ENCODE measurements at regions not wholly inside any gene's neighbourhood (a gene's known extent, or its start where the extent isn't known, plus 50 kb on each side); places are given as distances from the start of the nearest gene placed in this dataset.

- CTCF ChIA-PET: interaction anchor here (1.0 to 1.3 kb wide), 3 partner anchors 39 to 77 kb away, joined by 3 to 4 read pairs (median 3); no protein-coding TSS in a partner anchor
- peaks cover 85% of the 10 kb centered on the region for H3K4me1 Mint-ChIP-seq (ENCODE audit: low read depth)
- peak overlapping the region; percentile 54 for H3K4me3 Mint-ChIP-seq
- ATAC-seq (peak; percentile 16), DNase-seq (no peak)
- no peaks in the 10 kb centered on the region for H3K9me3 Mint-ChIP-seq (ENCODE audit: insufficient read depth)
- POLR2A ChIA-PET: interaction anchor here (1.2 kb wide), 1 partner anchor 34 kb away, joined by 3 read pairs; no protein-coding TSS in a partner anchor
- H3K27ac Mint-ChIP-seq: peak overlapping the region; percentile 77
- H3K27me3 Mint-ChIP-seq (ENCODE audit: low read depth): no peaks in the 10 kb centered on the region
- no peaks in the 10 kb centered on the region for H3K36me3 Mint-ChIP-seq (ENCODE audit: low read depth)
Measured at GRCh38 chr20:50386641-50386960, 123.6 kb upstream of the PTPN1 start.

GRCh38 chr20:50387218-50387995 is 122.8 kb upstream of the PTPN1 start:
- peak overlapping the region; percentile 58 for H3K27ac Mint-ChIP-seq
- H3K9me3 Mint-ChIP-seq (ENCODE audit: insufficient read depth): no peaks in the 10 kb centered on the region
- peak overlapping the region; percentile 20 for H3K4me3 Mint-ChIP-seq
- DNase-seq: no peak
- ChIA-PET CTCF (interaction anchor here (0.8 to 1.6 kb wide), 4 partner anchors 12 to 200 kb away, joined by 3 to 4 read pairs (median 4); no protein-coding TSS in a partner anchor), POLR2A (interaction anchor here (1.2 kb wide), 1 partner anchor 34 kb away, joined by 3 read pairs; no protein-coding TSS in a partner anchor)
- ATAC-seq: no peak
- no peaks in the 10 kb centered on the region for H3K27me3 Mint-ChIP-seq (ENCODE audit: low read depth)
- H3K4me1 Mint-ChIP-seq (ENCODE audit: low read depth): peaks cover 85% of the 10 kb centered on the region
- H3K36me3 Mint-ChIP-seq (ENCODE audit: low read depth): no peaks in the 10 kb centered on the region

- ChIA-PET POLR2A (no interaction called here), CTCF (interaction anchor here (0.8 to 1.6 kb wide), 2 partner anchors 13 to 200 kb away, joined by 3 to 4 read pairs; no protein-coding TSS in a partner anchor)
- H3K9me3 Mint-ChIP-seq (ENCODE audit: insufficient read depth): no peaks in the 10 kb centered on the region
- H3K36me3 Mint-ChIP-seq (ENCODE audit: low read depth): no peaks in the 10 kb centered on the region
- H3K27ac Mint-ChIP-seq: no peak overlapping the region
- H3K4me3 Mint-ChIP-seq: no peak overlapping the region
- H3K4me1 Mint-ChIP-seq (ENCODE audit: low read depth): peaks cover 81% of the 10 kb centered on the region
- no peaks in the 10 kb centered on the region for H3K27me3 Mint-ChIP-seq (ENCODE audit: low read depth)
- no peak for ATAC-seq
- DNase-seq: no peak
Measured at GRCh38 chr20:50387996-50388332, 122.2 kb upstream of the PTPN1 start.

GRCh38 chr20:50388733-50389437 is 121.3 kb upstream of the PTPN1 start:
- Mint-ChIP-seq H3K4me3 (no peak overlapping the region), H3K27ac (no peak overlapping the region), H3K27me3 (ENCODE audit: low read depth) (no peaks in the 10 kb centered on the region), H3K9me3 (ENCODE audit: insufficient read depth) (no peaks in the 10 kb centered on the region), H3K4me1 (ENCODE audit: low read depth) (peaks cover 73% of the 10 kb centered on the region), H3K36me3 (ENCODE audit: low read depth) (no peaks in the 10 kb centered on the region)
- DNase-seq (no peak), ATAC-seq (no peak)
- POLR2A ChIA-PET: no interaction called here
- CTCF ChIA-PET: interaction anchor here (1.6 kb wide), 1 partner anchor 201 kb away, joined by 4 read pairs; no protein-coding TSS in a partner anchor

DNA sequence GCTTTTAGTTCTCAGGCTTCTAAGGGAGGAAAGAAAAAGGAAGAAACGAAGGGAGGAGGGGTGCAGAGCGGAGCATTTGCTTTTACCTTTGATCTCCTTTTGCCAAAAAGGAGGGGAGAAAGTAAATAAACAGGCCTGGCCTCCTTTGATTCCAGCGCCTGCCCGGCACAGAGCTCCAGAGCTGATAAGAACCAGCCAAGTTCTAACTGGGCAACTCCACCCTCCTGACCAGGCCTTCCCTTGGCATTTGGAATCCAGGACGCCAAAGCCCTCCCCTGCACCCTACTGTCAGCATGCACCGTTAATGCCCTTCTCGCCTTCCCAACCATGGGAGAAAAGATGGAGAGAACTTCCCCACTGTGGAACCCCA is 120.8 kb upstream of the PTPN1 start:
- no peaks in the 10 kb centered on the region for H3K27me3 Mint-ChIP-seq (ENCODE audit: low read depth)
- ChIA-PET CTCF (no interaction called here), POLR2A (no interaction called here)
- H3K27ac Mint-ChIP-seq: no peak overlapping the region
- ATAC-seq: no peak
- no peaks in the 10 kb centered on the region for H3K9me3 Mint-ChIP-seq (ENCODE audit: insufficient read depth)
- H3K36me3 Mint-ChIP-seq (ENCODE audit: low read depth): no peaks in the 10 kb centered on the region
- no peak for DNase-seq
- H3K4me3 Mint-ChIP-seq: no peak overlapping the region
- peaks cover 68% of the 10 kb centered on the region for H3K4me1 Mint-ChIP-seq (ENCODE audit: low read depth)

DNA sequence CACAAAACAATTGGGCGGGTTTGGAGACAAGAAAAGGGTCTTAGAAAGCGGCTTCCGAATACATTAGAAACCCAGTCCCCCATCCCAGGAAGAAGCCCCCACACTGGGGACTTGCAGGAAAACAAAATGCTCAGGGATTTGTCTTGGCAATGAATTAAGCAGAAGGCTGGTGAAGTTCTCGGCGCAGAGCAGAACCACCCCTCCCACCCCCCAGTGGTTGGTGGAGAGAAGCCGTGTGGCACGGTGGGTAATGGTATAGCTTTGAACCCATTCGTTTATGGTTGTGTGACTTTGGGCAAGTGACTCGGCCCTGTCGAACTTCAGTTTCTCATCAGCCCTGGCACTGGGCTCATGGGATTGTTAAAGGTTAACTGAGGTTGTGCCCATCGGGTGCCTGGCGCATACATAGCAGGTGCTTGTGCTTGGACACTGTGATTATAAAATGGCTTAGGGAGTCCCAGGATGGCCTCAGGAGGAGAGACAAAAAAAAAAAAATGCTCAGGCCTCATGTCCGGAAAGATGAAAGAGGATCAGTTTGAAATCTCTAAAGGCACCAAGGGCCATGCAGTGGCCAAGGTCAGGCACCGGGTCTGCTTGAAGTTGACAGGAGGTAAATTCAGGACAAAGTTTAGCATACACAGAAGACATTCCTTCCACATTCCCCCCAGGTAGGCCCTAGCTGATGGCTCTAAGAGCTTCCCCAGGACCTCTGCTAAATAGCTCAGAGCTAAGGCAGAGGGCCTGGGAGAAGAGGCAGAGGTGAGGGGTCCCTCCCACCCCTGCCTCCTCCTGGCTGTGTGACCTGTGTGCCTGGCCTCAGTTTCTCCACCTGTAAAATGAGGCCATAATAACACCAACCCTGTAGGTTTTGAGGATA is 120.1 kb upstream of the PTPN1 start:
- peak overlapping the region; percentile 32 for H3K27ac Mint-ChIP-seq
- H3K27me3 Mint-ChIP-seq (ENCODE audit: low read depth): no peaks in the 10 kb centered on the region
- ChIA-PET POLR2A (no interaction called here), CTCF (no interaction called here)
- ATAC-seq: no peak
- no peaks in the 10 kb centered on the region for H3K36me3 Mint-ChIP-seq (ENCODE audit: low read depth)
- DNase-seq: no peak
- peaks cover 62% of the 10 kb centered on the region for H3K4me1 Mint-ChIP-seq (ENCODE audit: low read depth)
- no peaks in the 10 kb centered on the region for H3K9me3 Mint-ChIP-seq (ENCODE audit: insufficient read depth)
- no peak overlapping the region for H3K4me3 Mint-ChIP-seq

- ChIA-PET CTCF (interaction anchor here (1.3 kb wide), 1 partner anchor 76 kb away, joined by 3 read pairs; no protein-coding TSS in a partner anchor), POLR2A (no interaction called here)
- ATAC-seq: no peak
- no peak overlapping the region for H3K4me3 Mint-ChIP-seq
- no peaks in the 10 kb centered on the region for H3K9me3 Mint-ChIP-seq (ENCODE audit: insufficient read depth)
- H3K36me3 Mint-ChIP-seq (ENCODE audit: low read depth): no peaks in the 10 kb centered on the region
- H3K4me1 Mint-ChIP-seq (ENCODE audit: low read depth): peaks cover 54% of the 10 kb centered on the region
- H3K27ac Mint-ChIP-seq: no peak overlapping the region
- no peak for DNase-seq
- no peaks in the 10 kb centered on the region for H3K27me3 Mint-ChIP-seq (ENCODE audit: low read depth)
Measured at GRCh38 chr20:50390685-50391443, 119.3 kb upstream of the PTPN1 start.

- CTCF ChIA-PET: interaction anchor here (1.3 kb wide), 1 partner anchor 75 kb away, joined by 3 read pairs; no protein-coding TSS in a partner anchor
- POLR2A ChIA-PET: no interaction called here
- H3K4me3 Mint-ChIP-seq: no peak overlapping the region
- H3K9me3 Mint-ChIP-seq (ENCODE audit: insufficient read depth): no peaks in the 10 kb centered on the region
- no peak overlapping the region for H3K27ac Mint-ChIP-seq
- no peaks in the 10 kb centered on the region for H3K36me3 Mint-ChIP-seq (ENCODE audit: low read depth)
- H3K27me3 Mint-ChIP-seq (ENCODE audit: low read depth): no peaks in the 10 kb centered on the region
- no peak for DNase-seq
- ATAC-seq: no peak
- H3K4me1 Mint-ChIP-seq (ENCODE audit: low read depth): peaks cover 47% of the 10 kb centered on the region
Measured at GRCh38 chr20:50391444-50392137, 118.6 kb upstream of the PTPN1 start.

DNA sequence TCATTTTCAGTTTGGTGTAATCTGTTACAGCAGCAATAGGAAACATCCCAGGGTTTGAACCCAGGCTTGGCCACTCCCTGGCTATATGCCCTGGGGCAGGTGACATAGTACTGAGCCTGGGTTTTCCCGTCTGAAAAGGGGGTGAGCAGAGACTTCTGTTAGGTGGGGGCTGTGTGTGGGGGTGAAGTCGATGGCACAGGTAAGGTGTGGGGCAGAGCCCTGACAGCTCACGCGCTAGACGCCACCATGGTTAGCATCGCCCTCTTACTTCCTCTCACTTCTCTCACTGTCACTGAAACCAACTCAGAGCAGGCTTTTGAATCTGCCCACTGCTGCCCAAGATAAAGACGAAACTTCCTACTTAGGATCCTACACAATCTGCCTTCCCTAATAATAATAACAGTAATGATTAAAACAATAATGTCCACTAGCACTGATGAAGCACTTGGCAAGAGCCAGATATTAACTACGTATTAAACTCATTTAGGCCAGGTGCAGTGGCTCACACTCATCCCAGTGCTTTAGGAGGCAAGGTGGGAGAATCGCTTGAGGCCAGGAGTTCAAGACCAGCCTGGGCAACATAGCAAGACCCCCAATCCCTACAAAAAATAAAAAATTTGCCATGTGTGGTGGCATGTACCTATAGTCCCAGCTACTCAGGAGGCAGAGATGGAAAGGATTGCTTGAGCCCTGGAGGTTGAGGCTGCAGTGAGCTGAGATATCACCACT is 117.9 kb upstream of the PTPN1 start:
- H3K27ac Mint-ChIP-seq: peak overlapping the region; percentile 3
- ChIA-PET CTCF (no interaction called here), POLR2A (no interaction called here)
- peaks cover 41% of the 10 kb centered on the region for H3K4me1 Mint-ChIP-seq (ENCODE audit: low read depth)
- H3K36me3 Mint-ChIP-seq (ENCODE audit: low read depth): no peaks in the 10 kb centered on the region
- H3K9me3 Mint-ChIP-seq (ENCODE audit: insufficient read depth): no peaks in the 10 kb centered on the region
- ATAC-seq: peak; percentile 54
- H3K27me3 Mint-ChIP-seq (ENCODE audit: low read depth): peaks cover 2% of the 10 kb centered on the region
- H3K4me3 Mint-ChIP-seq: no peak overlapping the region
- DNase-seq: no peak

DNA sequence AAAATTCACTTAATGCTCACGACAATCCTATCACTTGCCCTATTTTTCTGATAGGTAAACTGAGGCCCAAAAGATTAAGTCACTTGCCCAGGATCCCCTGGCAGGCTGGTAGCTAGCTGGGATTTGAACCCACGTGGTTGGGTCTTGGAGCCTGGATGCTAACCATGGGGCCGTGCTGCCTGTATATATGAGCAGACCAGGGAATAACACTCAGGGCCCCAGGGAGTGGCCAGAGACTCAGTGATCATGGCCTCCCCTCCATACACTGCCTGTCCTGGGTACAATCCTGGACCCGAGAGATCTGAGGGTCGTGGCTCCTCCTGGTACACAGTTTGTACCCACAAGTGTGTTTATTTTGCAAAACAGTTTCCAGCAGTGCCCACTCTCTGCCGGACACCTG is 116.9 kb upstream of the PTPN1 start:
- DNase-seq (no peak), ATAC-seq (no peak)
- peaks cover 2% of the 10 kb centered on the region for H3K27me3 Mint-ChIP-seq (ENCODE audit: low read depth)
- H3K4me3 Mint-ChIP-seq: no peak overlapping the region
- H3K4me1 Mint-ChIP-seq (ENCODE audit: low read depth): peaks cover 33% of the 10 kb centered on the region
- CTCF ChIA-PET: no interaction called here
- H3K36me3 Mint-ChIP-seq (ENCODE audit: low read depth): no peaks in the 10 kb centered on the region
- H3K27ac Mint-ChIP-seq: no peak overlapping the region
- H3K9me3 Mint-ChIP-seq (ENCODE audit: insufficient read depth): no peaks in the 10 kb centered on the region
- POLR2A ChIA-PET: no interaction called here

Data from activated CD8-positive, alpha-beta T cell treated with anti-CD3 and anti-CD28 coated beads, Interleukin-2, amount 10 ng/mL, durations not matched to agents 7 days and 5 days (primary cell).